Kidney capillary endothelial cell (primary cell): ENCODE measurements at regions not wholly inside any gene's neighbourhood (a gene's known extent, or its start where the extent isn't known, plus 50 kb on each side); places are given as distances from the start of the nearest gene placed in this dataset.
"Not testable (repeated sequence)": the region's sequence is repeated elsewhere in the genome, so short reads cannot be mapped to it uniquely, and the experiment has no call there.

ENCODE experiments used
- DNase-seq: peaks from one replicate; pipeline ENCODE4 v3.0.0-alpha.2; 2018; ENCODE audit warnings: low spot score

GRCh38 chr9:3773362-3774060 lies 247.7 kb upstream of the RFX3 start:
- no peak for DNase-seq

GRCh38 chr9:3769646-3770045 lies 243.8 kb upstream of the RFX3 start:
- DNase-seq = no peak

DNA sequence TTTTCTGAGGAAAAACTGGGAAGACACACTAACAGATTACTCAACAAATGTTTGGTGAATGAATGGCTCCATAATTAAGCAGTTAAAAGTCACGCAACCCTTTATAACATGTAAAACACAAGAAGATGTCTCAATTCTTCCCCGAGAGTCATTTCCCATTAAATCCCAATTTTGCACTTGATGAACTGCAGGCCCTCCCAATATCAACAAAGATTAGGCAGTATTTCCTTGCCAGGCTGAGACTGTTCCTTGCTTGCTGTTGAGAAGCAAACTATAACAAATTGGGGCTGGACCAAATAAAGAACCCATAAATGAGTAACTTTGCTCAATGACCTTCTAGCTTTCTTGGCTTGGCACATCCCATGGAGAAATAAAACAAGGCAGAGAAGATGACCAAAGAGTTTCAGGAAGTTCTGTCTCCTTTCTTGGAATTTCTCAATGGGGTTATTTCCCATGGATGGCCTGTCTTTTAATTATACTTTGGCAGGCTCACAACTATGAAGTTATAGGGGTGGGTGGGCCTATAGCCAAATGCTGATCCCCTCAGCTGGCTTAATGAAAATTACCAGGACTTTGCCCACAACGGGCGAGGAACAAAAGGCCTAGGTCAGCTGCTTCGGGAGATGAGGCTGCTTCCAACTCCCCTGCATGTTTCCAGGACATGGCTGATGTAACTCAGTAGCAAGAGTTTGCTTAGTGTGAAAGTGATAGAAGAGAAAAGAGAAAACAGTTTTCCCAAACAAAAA lies 243.1 kb upstream of the RFX3 start:
- DNase-seq = no peak

- DNase-seq = no peak
These were observed 242.5 kb upstream of the RFX3 start for GRCh38 chr9:3768286-3768685.

DNA sequence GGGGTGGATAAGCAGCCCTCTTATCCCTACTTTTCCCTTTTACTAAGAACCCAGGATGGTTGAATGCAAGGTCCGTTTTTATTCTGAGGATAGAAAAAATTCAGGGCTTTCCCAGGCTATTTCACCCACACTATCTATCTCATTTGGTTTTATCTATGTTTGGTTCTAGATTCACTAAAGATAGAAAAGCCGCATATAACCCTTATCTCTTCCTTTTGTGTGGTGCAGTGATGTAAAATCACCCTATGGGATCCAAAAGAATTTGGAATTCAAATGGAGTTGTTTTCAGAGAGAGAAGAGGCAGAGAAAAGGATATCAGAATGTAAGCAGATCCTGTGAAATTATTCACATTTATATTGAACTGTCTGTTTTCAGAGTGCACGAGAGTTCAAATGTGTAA lies 236.3 kb upstream of the RFX3 start:
- DNase-seq = no peak

- no peak for DNase-seq
These were observed 234.2 kb upstream of the RFX3 start for GRCh38 chr9:3760031-3760430.

DNA sequence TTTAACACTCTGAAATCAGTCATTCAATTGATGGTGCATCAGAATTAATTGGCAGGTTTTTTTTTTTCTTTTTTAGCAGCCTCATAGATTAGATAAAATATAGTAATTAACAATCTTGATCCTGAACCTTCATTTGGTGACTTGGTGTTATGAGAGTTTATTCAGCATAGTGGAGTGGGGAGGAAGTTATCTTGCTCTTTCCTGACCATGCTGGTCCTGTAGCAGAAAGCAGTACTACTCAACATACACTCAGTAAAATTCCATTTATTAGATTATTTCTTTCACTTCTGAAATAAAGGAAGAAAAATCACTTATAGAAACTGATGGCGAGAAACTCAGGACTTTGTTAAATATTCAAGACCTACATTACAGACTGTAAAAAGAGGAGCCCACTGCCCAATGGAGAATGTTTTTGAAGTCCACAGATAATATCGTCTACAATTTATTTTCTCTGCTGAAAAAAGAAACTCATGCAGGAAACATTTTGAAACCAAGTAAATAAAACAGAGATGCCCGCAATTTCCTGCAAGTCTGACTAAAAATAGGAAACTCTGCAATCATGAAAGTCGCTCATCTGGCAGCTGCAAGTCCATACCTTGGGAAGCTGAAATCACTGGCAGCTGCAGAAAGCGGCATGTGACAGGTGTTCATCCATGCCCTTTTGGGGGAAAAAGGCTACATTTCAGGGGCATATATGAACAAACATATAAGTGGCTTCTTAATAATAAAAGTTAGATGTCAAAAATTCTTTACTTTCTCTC lies 233.2 kb upstream of the RFX3 start:
- DNase-seq = no peak

DNA sequence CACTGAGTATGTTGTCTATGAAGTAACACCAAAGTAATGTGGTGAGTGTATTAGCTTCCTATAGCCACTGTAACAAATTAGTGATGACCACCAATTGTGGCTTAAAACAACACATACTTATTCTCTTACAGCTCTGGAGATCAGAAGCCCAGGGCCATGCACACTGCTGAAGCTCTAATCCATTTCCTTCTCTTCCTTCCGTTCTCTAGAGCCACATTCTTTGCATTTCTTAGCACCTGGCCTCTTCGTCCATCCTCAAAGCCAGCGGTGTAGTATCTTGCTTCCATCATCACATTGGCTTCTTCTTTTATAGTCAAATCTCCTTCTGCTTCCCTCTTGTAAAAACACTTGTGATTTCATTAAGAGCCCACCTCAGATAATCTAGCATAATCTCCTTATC lies 230.3 kb upstream of the RFX3 start:
- DNase-seq = no peak

- no peak for DNase-seq
These were observed 225.4 kb upstream of the RFX3 start for GRCh38 chr9:3751125-3751758.

DNA sequence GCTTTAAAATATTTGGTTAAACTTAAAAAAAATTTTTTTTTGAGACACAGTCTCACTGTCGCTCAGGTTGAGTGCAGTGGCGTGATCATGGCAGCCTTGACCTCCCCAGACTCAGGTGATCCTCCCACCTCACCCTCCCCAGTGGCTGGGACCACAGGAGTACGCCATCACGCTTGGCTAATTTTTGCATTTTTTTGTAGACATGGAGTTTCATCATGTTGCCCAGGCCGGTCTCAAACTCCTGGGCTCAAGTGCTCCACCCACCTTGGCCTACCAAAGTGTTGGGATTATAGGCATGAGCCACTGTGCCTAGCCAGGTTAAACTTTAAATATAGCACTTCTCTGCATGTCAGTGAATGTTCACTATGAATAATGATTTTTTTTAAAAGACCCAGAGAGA lies 224.5 kb upstream of the RFX3 start:
- no peak for DNase-seq

DNA sequence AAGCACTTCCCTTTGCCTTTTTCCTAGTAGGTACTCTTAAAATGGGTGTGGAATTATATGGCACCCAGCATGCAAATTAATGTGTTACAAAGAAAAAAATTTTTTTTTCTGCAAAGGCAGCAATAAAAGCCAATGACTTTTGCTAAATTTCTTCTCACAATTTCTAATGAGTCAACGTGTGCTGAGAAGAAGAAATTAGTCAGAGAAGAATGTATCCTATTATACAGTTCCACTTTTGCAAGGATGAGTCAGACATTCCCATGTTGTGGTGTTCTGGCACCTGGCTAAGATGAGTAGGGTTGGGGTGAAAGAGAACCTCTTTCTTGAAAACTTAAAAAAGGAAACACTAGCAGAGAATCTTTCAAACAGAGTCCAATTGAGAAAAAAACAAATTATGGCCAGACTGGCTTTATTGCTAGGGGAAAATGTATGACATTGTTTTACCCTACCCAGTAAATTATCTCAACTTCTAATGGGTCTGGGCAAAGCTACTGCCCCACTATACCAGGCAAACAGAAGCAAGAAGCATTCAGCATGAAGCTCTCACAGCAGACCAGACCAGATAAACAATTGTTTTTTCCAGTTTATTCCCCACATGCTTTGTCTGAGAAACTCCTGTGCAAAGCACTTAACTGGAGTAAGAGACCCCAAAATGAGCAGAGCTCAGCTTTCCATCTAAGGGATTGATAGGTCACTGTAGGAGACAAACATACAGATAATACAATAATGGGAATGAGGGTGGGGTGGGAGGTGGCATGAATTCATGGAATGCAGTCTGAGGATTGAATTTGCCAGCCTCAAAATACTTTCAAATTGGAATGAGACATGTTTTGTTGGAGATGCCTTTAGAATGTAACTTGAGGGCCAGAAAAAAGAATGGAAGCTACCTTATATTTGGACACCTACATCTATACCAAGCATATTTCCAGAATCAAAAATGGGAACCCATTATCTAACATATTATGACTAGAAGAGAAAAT lies 220.8 kb upstream of the RFX3 start:
- DNase-seq = peak; percentile 69

GRCh38 chr9:3743901-3744413 lies 218.2 kb upstream of the RFX3 start:
- DNase-seq = no peak

DNA sequence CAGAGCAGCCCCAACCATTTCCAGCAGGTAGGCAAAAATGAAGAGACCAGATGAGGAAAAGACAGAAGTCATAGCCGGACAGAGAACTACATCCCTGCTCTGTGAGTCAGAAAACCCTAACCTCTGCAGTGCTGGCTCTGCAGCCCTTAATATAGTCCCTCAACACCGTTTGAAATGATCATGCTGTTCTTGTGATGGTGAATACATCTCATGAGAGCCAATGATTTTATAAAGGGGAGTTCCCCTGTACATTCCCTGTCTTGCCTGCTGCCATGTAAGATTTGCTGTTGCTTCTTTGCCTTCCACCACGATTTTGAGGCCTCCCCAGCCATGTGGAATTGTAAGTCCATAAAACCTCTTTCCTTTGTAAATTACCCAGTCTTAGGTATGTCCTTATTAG lies 216.8 kb upstream of the RFX3 start:
- no peak for DNase-seq

GRCh38 chr9:3741729-3742128 lies 215.9 kb upstream of the RFX3 start:
- DNase-seq = no peak

GRCh38 chr9:3740690-3741419 lies 215.1 kb upstream of the RFX3 start:
- no peak for DNase-seq

GRCh38 chr9:3736161-3736560 lies 210.4 kb upstream of the RFX3 start:
- no peak for DNase-seq

GRCh38 chr9:3735251-3735650 lies 209.4 kb upstream of the RFX3 start:
- no peak for DNase-seq

GRCh38 chr9:3733527-3734262 lies 207.9 kb upstream of the RFX3 start:
- DNase-seq = not testable (repeated sequence)

DNA sequence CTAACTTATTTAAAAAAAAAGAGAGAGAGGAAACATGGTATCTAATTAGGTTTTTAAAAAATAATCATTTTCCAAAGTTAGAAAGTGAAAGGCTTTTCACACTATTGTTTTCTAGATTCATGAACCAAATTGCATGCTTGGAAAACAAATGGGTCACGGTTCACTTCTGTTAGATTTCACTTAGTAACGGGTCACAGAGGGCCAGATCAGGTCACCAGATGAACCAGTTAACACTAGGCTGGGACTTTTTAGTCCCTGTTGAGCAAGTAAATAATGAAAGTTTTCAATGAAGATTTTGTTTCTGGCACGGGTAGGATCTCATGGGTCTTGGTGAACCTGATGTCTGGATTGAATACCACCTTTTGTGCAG lies 207.2 kb upstream of the RFX3 start:
- no peak for DNase-seq
